ENCODE measurements at regions not wholly inside any gene's neighbourhood (a gene's known extent, or its start where the extent isn't known, plus 50 kb on each side); places are given as distances from the start of the nearest gene placed in this dataset.

- no peak for TF ChIP-seq CTCF (conservative IDR thresholded peaks at IDR 0.05 in 1 of 2, IDR thresholded peaks at IDR 0.05 in 1 of 2; ENCODE audit: low read depth in 1 of 2, low read length in 2 of 2)
- no peak for TF ChIP-seq EZH2 (IDR thresholded peaks at IDR 0.05; ENCODE audit: low read length, missing control alignments)
These were observed 146.7 kb downstream of the SLITRK6 start for GRCh38 chr13:85652491-85652890.
